Stimulated activated CD4-positive, alpha-beta T cell treated with anti-CD3 and anti-CD28 coated beads, Interleukin-4, amount 100 ng/mL, for 4 hours (primary cell): ENCODE measurements at regions not wholly inside any gene's neighbourhood (a gene's known extent, or its start where the extent isn't known, plus 50 kb on each side); places are given as distances from the start of the nearest gene placed in this dataset.
"Not testable (repeated sequence)": the region's sequence is repeated elsewhere in the genome, so short reads cannot be mapped to it uniquely, and the experiment has no call there.

ENCODE experiments used
- DNase-seq, 2 experiments: peaks; one replicate each; pipeline ENCODE4 v3.0.0-alpha.2; 2020

DNA sequence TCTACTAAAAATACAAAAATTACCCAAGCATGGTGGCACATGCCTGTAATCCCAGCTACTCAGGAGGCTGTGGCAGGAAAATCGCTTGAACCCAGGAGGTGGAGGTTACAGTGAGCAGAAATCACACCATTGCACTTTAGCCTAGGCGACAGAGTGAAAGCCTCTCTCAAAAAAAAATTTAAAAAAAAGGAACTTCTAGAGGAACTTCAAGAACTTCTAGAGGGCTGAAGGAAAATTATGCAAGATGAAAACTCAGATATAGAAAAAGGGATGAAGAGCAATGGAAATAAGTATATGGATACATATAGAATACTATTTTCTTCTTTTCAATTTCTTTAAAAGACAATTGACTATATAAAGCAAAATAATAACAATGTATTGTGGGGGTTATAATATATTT is 51.2 kb upstream of the PRR5 start:
- no peak for DNase-seq

- no peak for DNase-seq
Measured at GRCh38 chr22:44648821-44649565, 53.0 kb upstream of the PRR5 start.

DNA sequence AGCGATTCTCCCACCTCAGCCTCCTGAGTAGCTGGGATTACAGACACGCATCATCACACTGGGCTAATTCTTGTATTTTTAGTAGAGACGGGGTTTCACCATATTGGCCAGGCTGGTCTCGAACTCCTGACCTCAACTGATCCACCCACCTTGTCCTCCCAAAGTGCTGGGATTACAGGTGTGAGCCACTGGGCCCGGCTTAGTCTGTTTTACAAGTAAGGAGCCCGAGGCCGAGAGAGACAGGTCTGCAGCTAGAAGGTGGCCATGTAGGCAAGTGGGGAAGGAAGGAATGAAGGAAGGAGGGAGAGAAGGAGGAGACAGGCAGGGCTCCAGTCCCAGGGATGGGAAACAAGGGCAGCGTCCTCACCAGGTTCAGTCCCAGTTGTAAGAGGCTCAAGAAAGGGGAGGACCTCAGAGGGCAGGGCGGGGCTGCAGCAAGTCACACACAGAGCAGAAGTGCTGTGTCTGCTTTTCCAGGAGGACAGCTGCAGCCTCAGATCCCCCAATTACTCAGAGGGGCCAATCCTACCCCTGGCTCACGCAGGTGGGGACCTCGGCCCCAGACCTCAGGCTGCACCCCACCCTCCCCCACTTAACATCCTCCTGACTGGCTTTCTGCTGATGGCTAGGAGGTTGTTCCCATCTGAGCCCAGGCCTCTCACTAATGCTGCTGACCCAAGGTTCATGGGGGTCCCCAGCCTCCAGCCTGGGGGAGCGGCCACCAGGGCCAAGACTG is 53.8 kb upstream of the PRR5 start:
- DNase-seq: no peak

- DNase-seq: no peak
Measured at GRCh38 chr22:44647141-44647540, 54.9 kb upstream of the PRR5 start.

GRCh38 chr22:44646668-44647067 is 55.3 kb upstream of the PRR5 start:
- no peak for DNase-seq

DNA sequence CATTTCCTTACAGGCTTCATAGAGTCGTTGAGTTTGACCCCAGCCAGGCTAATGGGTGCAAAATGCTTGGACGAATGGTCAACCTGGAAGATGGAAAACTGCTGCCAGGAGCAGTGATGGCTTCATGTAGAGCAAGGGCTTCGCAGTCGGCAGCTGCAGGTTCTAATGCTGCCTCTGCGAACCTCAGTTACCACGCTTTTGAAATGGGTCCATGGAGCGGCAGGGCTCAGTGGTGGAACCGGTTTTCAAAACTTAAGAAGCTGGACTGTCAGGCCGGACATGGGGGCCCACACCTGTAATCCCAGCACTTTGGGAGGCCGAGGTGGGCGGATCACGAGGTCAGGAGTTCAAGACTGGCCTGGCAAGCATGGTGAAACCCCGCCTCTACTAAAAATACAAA is 55.9 kb upstream of the PRR5 start:
- DNase-seq: no peak

GRCh38 chr22:44645531-44645930 is 56.5 kb upstream of the PRR5 start:
- DNase-seq: no peak

- DNase-seq: no peak
Measured at GRCh38 chr22:44645083-44645482, 56.9 kb upstream of the PRR5 start.

DNA sequence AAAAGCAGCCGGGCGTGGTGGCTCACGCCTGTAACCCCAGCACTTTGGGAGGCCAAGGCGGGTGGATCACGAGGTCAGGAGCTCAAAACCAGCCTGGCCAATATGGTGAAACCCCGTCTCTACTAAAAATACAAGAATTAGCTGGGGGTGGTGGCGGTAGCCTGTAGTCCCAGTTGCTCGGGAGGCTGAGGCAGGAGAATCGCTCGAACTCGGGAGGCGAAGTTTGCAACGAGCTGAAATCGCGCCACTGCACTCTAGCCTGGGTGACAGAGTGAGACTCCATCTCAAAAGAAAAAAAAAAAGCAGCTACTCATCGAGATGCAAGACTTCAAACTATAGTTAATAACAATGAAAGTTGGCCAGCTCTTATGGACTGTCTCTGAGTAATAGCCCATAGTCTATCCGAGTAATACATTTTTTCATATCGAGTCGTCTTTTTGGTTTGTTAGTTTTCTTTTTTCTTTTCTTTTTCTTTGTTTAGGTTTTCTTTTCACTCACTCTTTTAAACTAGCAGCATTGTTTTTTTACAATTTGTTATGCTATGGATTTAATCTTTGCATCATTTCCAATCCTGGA is 58.4 kb upstream of the PRR5 start:
- not testable (repeated sequence) for DNase-seq

GRCh38 chr22:44642096-44642644 is 59.8 kb upstream of the PRR5 start:
- no peak for DNase-seq

- DNase-seq: no peak
Measured at GRCh38 chr22:44640618-44641155, 61.3 kb upstream of the PRR5 start.

GRCh38 chr22:44639891-44640617 is 62.0 kb upstream of the PRR5 start:
- no peak for DNase-seq

DNA sequence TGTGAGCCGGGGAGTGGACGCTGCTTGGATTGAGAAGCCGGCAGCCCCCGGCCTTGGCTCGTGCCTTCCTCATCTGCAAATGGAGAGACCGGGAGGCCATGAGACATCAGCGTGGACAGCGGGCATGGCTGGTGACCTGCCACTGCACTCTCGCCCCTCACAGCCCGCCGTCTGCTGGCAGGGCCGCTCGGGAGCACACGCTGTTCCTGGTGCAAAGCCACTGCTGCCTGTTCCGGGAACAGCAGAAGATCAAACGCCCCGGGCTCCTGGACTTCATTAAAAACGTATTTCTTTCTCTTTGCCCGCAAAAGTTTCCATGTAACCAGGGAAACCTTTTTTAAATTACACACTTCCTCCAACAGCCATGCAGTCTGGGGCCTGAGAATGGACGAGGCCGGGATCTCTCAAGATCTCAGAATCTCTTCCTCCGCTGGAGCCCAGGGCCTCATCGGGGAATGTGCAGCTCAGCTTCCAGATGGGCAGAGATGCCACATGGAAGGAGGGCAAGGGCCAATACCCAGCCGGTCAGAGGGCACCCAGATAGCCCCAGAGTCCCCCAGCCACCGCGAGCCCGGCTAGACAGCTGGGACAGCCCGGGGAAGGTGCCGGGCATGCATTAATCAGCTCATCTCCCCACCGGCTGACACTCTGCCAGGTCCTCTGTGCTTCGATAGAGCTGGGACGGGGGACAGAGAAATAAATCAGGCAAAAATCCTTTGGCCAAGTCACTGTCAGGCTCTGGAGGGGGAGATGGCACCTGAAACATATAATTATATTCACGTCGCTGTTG is 62.8 kb upstream of the PRR5 start:
- DNase-seq: no peak

GRCh38 chr22:44636502-44637206 is 65.3 kb upstream of the PRR5 start:
- not testable (repeated sequence) for DNase-seq

DNA sequence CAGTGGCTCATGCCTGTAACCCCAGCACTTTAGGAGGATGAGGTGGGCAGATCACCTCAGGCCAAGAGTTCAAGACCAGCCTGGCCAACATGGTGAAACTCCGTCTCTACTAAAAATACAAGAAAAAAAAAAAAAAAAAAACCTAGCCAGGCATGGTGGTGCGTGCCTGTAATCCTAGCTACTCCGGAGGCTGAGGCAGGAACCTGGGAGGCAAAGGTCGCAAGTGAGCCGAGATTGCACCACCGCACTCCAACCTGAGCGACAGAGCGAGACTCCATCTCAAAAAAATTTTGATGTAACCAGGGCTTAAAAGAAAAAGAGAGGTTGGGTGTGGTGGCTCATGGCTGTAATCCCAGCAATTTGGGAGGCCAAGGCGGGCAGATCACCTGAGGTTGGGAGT is 66.4 kb upstream of the PRR5 start:
- not testable (repeated sequence) for DNase-seq

DNA sequence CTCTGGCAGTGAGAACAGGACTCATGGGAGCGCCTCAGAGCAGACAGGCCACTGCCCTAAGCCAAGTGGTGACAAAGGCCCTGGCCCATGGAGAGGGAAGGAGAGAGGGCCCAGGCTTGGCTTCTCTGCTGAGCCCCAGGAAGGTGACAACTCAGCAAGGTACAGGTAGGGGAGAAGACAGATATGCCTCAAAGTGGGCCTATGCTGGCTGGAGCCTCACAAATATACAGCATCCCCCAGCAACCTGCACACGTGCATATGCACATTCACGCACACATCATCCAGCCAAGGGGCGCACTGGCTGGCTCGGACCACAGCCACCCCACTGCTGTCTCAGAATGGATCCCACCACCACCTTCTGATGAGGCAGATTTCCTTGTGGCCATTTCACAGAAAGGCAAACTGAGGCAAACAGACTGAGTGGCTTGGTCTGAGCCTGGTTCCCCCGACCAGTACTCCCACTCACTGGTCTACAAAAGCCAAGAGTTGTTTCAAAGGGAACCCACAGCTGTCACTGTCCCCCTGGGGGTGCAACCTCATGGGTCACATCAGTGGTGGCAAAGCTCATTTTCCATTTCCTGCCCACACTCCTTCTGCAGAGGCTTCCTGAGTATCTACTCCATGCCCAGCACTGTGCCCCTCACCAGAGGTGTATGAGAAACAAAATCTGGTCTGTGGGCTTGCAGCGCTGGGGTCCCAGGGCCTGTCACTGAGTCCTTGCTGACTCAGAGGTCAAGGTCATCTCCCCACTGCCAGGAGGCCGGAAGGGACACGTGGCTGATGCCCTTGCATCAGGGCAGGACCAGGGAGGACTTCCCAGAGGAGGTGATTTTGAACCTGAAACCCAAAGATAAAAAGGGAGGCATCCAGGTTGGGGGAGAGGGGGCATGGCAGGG is 67.3 kb upstream of the PRR5 start:
- no peak for DNase-seq

- DNase-seq: no peak
Measured at GRCh38 chr22:44633647-44634046, 68.4 kb upstream of the PRR5 start.

DNA sequence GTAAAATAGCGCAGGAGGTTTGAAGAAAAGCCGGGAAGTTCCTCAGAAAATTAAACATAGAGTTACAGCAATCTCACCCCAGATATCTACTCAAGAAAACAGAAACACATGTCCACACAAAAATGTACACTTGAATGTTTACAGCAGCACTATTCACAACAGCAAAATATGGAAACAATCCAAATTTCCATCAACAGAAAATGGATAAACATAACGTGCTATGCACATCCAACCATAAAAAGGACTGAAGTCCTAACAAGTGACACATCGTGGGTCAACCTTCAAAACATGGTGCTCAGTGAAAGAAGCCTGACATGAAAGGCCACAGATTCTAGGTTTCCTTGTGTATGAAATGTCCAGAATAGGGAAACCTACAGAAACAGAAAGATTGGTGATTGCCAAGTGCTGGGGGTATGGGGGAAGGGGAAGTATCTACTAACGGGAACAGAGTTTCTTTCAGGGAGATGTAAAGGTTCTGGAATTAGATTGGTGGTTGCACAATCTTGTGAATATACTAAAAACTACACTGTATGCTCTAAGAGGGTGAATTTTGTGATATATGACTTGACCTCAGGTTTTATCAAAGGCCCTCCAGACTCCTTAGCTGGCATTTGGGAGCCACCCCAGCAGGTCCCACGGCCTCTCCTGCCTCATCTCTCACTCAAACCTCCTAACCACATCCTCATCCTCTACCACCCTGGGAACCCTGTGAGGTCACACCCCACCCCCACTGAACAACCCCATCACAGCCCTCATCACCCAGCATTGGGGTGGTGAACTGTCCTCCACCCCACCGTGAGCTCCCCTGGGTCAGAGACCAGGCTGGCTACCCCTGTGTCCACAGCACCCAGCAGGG is 69.2 kb upstream of the PRR5 start:
- no peak for DNase-seq

DNA sequence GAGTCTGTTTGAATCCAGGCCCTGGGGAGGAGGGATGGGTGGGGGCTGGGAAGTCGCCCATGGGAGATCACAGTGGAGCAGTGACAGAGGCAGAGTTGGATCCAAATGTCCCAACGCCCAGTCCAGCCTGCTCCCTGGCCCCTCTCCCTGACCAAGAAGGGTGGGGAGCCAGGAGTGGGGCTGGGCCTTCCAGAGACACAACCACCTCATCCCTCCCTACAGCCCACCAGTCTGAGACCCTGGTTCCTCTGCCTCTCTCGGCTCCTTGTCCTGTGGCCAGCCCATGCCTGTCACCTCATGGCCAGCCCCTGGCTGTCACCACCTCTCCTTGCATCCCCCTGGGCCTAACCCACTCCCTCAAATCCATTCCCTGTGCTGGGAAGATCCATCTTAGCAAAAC is 71.2 kb upstream of the PRR5 start:
- no peak for DNase-seq
